Chondrocyte (in vitro differentiated cells): ENCODE measurements at regions not wholly inside any gene's neighbourhood (a gene's known extent, or its start where the extent isn't known, plus 50 kb on each side); places are given as distances from the start of the nearest gene placed in this dataset.

Experiments used
- DNase-seq: peaks from one replicate; pipeline ENCODE4 v3.0.0; 2021; ENCODE audit warnings: mixed read lengths, low spot score
- H3K27ac Mint-ChIP-seq: one replicate; pipeline ENCODE4 v1.8.0; 2021; ENCODE audit warnings: mild to moderate bottlenecking, moderate library complexity, mixed read lengths; ENCODE audit not compliant: unreplicated experiment
- H3K27me3 Mint-ChIP-seq: 2 replicates; pipeline ENCODE4 v1.8.0; 2021; ENCODE audit warnings: low read depth, mixed read lengths
- H3K36me3 Mint-ChIP-seq: 2 replicates; pipeline ENCODE4 v1.8.0; 2021; ENCODE audit warnings: low read depth, mixed read lengths
- H3K4me1 Mint-ChIP-seq: 2 replicates; pipeline ENCODE4 v1.8.0; 2021; ENCODE audit warnings: low read depth, mild to moderate bottlenecking, mixed read lengths
- H3K4me3 Mint-ChIP-seq: one replicate; pipeline ENCODE4 v1.8.0; 2021; ENCODE audit warnings: mild to moderate bottlenecking, moderate library complexity, mixed read lengths; ENCODE audit not compliant: unreplicated experiment
- H3K9me3 Mint-ChIP-seq: 2 replicates; pipeline ENCODE4 v1.8.0; 2021; ENCODE audit warnings: low read depth, mixed read lengths
- TF ChIP-seq, protein P1 (sequence below): fragments of 200-600 bp; sonication (generic); IDR thresholded peaks from 2 replicates; pipeline ENCODE4 v1.5.0; 2021; ENCODE audit warnings: antibody characterized with exemption, mild to moderate bottlenecking, moderate library complexity

DNA sequence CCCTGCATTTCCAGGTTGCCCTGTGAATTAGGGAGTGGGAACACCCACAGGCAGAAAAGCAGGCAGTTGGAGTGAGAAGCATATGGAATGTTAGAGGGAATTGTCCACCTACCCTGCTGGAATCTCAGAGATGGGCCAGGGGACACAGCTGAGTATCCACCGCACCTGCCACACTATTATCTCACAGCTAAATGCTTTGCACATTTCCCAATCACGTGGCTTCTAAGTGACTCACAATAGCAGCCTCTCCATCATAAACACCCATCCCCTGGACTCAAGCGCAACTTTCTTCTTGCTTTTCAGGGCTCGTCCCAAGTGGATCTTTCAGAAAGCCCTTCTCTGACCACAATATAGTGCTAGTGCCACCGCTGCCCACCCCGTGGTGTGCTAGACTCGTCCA is 389.0 kb upstream of the LMCD1 start:
- H3K4me1 Mint-ChIP-seq: peaks cover 6% of the 10 kb centered on the region
- no peak for DNase-seq
- H3K4me3 Mint-ChIP-seq: no peak overlapping the region
- TF ChIP-seq, protein P1, sequence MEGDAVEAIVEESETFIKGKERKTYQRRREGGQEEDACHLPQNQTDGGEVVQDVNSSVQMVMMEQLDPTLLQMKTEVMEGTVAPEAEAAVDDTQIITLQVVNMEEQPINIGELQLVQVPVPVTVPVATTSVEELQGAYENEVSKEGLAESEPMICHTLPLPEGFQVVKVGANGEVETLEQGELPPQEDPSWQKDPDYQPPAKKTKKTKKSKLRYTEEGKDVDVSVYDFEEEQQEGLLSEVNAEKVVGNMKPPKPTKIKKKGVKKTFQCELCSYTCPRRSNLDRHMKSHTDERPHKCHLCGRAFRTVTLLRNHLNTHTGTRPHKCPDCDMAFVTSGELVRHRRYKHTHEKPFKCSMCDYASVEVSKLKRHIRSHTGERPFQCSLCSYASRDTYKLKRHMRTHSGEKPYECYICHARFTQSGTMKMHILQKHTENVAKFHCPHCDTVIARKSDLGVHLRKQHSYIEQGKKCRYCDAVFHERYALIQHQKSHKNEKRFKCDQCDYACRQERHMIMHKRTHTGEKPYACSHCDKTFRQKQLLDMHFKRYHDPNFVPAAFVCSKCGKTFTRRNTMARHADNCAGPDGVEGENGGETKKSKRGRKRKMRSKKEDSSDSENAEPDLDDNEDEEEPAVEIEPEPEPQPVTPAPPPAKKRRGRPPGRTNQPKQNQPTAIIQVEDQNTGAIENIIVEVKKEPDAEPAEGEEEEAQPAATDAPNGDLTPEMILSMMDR: no peak
- H3K27ac Mint-ChIP-seq: no peak overlapping the region
- no peaks in the 10 kb centered on the region for H3K9me3 Mint-ChIP-seq
- H3K36me3 Mint-ChIP-seq: no peaks in the 10 kb centered on the region
- H3K27me3 Mint-ChIP-seq: peaks cover 12% of the 10 kb centered on the region

DNA sequence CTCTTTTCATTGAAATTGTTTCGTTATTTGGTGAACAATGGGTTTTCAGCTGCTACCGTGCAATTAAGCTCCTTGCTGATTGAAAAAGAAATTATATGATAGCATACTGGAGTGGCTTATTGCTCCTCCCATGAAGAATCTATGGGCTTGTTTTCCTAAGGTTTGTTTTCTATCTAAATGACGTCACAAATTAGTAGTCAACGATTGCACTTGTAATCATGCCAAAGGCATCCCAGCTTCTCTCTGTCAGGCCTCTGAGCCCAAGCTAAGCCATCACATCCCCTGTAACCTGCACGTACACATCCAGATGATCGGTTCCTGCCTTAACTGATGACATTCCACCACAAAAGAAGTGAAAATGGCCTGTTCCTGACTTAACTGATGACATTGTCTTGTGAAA is 388.0 kb upstream of the LMCD1 start:
- TF ChIP-seq, protein P1: no peak
- H3K27ac Mint-ChIP-seq: no peak overlapping the region
- H3K4me1 Mint-ChIP-seq: peaks cover 6% of the 10 kb centered on the region
- H3K27me3 Mint-ChIP-seq: peaks cover 17% of the 10 kb centered on the region
- H3K36me3 Mint-ChIP-seq: peaks cover 2% of the 10 kb centered on the region
- no peak overlapping the region for H3K4me3 Mint-ChIP-seq
- peaks cover 5% of the 10 kb centered on the region for H3K9me3 Mint-ChIP-seq
- no peak for DNase-seq

DNA sequence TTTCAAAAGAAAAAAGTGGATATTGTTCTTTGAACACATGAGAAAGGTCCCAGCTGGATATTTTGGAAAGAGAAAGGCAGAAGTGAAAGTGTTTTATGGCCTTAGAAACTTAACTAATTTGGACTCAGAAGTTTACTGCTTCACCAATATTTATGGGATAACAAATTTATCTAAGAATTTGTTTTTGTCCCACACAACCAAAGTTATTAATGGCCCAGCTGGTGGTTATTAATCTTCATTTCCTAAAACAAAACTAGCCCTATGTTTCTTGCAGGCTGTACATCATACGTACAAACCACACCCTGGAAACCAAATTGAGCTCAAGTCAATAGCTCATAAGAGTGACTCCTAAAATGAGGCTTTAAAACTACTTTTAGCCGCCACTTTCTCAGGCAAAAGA is 372.9 kb upstream of the LMCD1 start:
- Mint-ChIP-seq H3K9me3 (peaks cover 9% of the 10 kb centered on the region), H3K27me3 (peaks cover 5% of the 10 kb centered on the region), H3K36me3 (no peaks in the 10 kb centered on the region), H3K4me3 (no peak overlapping the region), H3K4me1 (no peaks in the 10 kb centered on the region), H3K27ac (no peak overlapping the region)
- TF ChIP-seq, protein P1: no peak
- no peak for DNase-seq

DNA sequence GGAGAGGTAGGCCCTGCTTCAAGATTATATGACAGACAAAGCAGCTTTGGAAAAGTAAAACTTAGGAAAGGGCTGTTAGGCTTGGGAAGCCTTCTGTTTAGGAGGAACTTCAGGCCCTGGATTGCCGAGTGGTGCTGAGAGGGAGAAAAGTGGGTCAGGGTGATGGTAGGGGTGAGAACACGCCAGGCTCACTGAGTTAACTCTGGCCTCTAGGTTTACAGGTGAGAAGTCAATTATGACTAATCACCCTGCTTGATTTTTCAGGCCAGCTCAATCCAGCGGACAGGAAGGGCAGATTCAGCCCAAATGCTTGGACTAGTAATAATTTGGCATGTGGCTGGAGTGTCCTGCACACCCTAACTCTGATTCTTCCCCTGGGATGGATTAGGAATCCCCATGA is 365.1 kb upstream of the LMCD1 start:
- no peak overlapping the region for H3K27ac Mint-ChIP-seq
- H3K4me3 Mint-ChIP-seq: no peak overlapping the region
- peaks cover 11% of the 10 kb centered on the region for H3K9me3 Mint-ChIP-seq
- H3K36me3 Mint-ChIP-seq: peaks cover 2% of the 10 kb centered on the region
- no peaks in the 10 kb centered on the region for H3K4me1 Mint-ChIP-seq
- H3K27me3 Mint-ChIP-seq: no peaks in the 10 kb centered on the region
- no peak for DNase-seq
- TF ChIP-seq, protein P1: no peak

DNA sequence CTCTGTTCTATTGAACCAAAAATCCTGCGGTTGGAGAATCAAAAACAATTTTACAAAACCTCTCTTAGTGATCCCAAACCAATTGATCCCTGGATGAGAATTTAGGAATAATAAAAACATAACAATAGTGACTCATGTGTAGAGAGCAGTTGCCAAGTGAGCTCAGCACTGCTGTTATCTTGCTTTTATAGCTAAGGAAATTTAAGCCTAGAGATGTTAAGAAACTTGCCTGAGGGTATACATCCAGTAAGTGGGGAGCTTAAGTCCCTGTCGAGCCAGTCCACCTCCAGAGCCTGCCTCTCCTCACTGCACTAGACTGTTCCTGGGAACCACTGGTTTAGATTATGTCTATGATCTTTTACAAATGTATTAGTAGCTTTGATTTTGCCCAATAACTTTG is 358.4 kb upstream of the LMCD1 start:
- TF ChIP-seq, protein P1: no peak
- H3K36me3 Mint-ChIP-seq: peaks cover 2% of the 10 kb centered on the region
- no peak overlapping the region for H3K27ac Mint-ChIP-seq
- no peaks in the 10 kb centered on the region for H3K27me3 Mint-ChIP-seq
- peaks cover 9% of the 10 kb centered on the region for H3K4me1 Mint-ChIP-seq
- H3K9me3 Mint-ChIP-seq: peaks cover 7% of the 10 kb centered on the region
- H3K4me3 Mint-ChIP-seq: no peak overlapping the region
- DNase-seq: no peak
